Peyer's patch (tissue), 4 donors: ENCODE measurements at regions not wholly inside any gene's neighbourhood (a gene's known extent, or its start where the extent isn't known, plus 50 kb on each side); places are given as distances from the start of the nearest gene placed in this dataset.

Source experiments
- DNase-seq, 3 donors: peaks; one replicate each; pipeline ENCODE4 v3.0.0-alpha.2; 2017 to 2019
- H3K27ac ChIP-seq, 4 donors: fragments of 200-600 bp; sonication (generic); one replicate each; pipeline ENCODE4 v1.5.1; 2016 to 2019
- H3K27me3 ChIP-seq, 2 donors: fragments of 200-600 bp; sonication (generic); one replicate each; pipeline ENCODE4 v1.5.1; 2019
- H3K36me3 ChIP-seq, 3 donors: fragments of 200-600 bp; sonication (generic); one replicate each; pipeline ENCODE4 v1.5.1; 2016 to 2019
- H3K4me1 ChIP-seq, 4 donors: fragments of 200-600 bp; sonication (generic); one replicate each; pipeline ENCODE4 v1.5.1; 2016 to 2019
- H3K4me3 ChIP-seq, 4 donors: fragments of 200-600 bp; sonication (generic); 1 replicate in 3 of 4; 2 replicates in 1 of 4; pipeline ENCODE4 v1.5.1; 2016 to 2019; ENCODE audit warnings: mild to moderate bottlenecking in 1 of 4
- H3K9me3 ChIP-seq, 4 donors: fragments of 200-600 bp; sonication (generic); one replicate each; pipeline ENCODE4 v1.5.1; 2016 to 2019; ENCODE audit warnings: mild to moderate bottlenecking in 1 of 4
- POLR2A ChIP-seq, 2 donors: fragments of 450-650 bp; IDR thresholded peaks; one replicate each; pipeline ENCODE4 v1.5.1; 2017; ENCODE audit warnings: antibody characterized with exemption in 2 of 2, mild to moderate bottlenecking in 2 of 2, moderate library complexity in 2 of 2
- TF ChIP-seq, protein P1 (sequence below), 6 experiments: fragments of 450-650 bp in 4 of 6; fragments of 200-600 bp in 2 of 6; sonication (generic) in 1 of 6; IDR thresholded peaks; one replicate each; pipeline ENCODE4 v1.5.1; 2017 to 2019; ENCODE audit warnings: antibody characterized with exemption in 6 of 6, mild to moderate bottlenecking in 3 of 6, moderate library complexity in 1 of 6

DNA sequence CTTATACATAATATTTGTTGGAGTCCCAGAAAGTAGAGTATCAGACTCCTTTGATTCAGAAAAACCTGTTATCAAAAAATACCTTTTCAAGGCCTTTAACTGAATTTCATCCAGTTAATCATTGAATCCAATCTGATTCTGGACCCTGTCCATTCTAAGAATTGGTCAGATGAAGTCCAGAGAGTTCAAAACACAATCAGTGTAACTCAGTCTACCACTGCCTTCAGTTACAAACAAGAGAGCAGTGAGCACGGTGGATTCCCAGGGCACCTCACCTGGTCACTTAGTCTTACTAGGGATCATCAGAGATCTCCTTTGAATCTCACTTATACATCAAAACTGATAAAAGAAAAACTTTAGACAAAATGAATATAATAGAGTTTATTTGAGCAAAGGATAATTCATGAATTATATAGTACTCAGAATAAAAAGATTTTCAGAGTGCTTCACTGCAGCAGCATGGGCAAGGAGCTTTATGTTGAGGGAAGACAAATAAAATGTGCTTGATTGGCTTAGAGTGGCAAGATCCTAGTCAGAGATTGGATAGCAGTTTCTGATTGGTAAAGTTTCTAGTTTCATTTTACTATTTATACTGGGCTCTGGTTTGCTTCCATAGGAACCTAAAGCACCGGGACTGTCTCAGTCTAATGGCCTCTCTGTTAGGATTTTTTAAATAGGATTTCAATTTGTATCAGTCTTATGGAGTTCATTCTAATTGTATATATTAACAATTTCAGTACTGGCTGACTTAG lies 474.9 kb upstream of the GOLIM4 start:
- no peak for DNase-seq
- Histone ChIP-seq H3K4me3 (no peak overlapping the region), H3K9me3 (no peaks in the 10 kb centered on the region), H3K27ac (no peak overlapping the region), H3K27me3 (no peaks in the 10 kb centered on the region), H3K4me1 (no peaks in the 10 kb centered on the region), H3K36me3 (no peaks in the 10 kb centered on the region)
- TF ChIP-seq POLR2A (IDR thresholded peaks at IDR 0.05), result no peak
- TF ChIP-seq, protein P1, sequence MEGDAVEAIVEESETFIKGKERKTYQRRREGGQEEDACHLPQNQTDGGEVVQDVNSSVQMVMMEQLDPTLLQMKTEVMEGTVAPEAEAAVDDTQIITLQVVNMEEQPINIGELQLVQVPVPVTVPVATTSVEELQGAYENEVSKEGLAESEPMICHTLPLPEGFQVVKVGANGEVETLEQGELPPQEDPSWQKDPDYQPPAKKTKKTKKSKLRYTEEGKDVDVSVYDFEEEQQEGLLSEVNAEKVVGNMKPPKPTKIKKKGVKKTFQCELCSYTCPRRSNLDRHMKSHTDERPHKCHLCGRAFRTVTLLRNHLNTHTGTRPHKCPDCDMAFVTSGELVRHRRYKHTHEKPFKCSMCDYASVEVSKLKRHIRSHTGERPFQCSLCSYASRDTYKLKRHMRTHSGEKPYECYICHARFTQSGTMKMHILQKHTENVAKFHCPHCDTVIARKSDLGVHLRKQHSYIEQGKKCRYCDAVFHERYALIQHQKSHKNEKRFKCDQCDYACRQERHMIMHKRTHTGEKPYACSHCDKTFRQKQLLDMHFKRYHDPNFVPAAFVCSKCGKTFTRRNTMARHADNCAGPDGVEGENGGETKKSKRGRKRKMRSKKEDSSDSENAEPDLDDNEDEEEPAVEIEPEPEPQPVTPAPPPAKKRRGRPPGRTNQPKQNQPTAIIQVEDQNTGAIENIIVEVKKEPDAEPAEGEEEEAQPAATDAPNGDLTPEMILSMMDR (IDR thresholded peaks at IDR 0.05), result no peak

DNA sequence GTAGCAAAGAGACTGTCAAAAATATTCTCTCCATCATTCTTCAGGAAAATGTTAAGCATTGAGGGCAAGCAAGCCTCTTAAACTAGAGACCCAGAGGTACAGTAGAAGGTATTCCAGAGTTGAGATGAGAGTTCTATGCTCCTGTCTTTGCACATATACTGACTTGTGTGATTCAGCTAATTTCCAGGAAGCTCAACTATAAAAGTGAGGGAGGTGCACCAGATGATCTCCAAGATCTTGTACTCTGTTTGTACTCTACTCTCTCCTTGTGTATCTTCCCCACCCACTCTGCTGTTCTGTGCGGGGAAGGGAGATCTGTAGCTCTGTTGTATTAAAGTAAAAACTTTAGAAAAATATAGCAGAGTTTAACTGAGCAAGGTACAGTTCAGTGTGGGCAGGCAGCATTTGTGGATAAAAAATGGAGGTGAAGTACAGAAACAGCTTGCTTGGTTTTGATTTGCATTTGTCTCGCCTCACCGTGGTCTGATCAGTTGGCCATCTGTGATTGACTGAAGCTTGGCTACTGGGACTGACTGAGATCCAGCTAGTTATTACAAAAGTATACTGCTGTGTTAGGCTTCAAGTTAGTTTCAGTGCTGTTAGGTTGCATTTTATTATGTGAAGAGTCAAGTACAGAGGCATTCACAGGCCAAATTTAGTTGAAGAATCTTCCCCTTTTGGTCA lies 463.1 kb upstream of the GOLIM4 start:
- Histone ChIP-seq H3K9me3 (no peaks in the 10 kb centered on the region), H3K27me3 (no peaks in the 10 kb centered on the region), H3K4me3 (no peak overlapping the region), H3K27ac (no peak overlapping the region), H3K4me1 (no peaks in the 10 kb centered on the region), H3K36me3 (no peaks in the 10 kb centered on the region)
- DNase-seq, result no peak
- TF ChIP-seq, protein P1 (IDR thresholded peaks at IDR 0.05), result no peak
- TF ChIP-seq POLR2A (IDR thresholded peaks at IDR 0.05), result no peak

DNA sequence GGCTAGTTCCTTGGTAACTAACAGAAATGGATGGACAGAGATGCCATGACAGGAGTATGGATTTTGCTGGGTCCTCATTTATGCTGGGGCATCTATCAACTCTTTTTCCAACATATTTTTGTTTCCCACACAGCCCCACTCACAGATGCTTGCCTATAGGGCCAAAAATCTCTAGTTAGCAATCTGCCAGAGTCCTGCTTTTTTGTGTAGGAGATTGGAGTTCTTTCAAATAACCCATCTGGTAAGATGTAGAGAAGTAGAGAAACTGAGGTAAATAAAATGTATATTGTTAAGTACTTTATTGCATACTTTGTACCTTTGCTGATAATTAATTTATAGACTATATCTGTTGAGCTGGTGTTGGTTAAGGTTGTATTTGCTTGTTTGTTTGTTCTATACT lies 456.5 kb upstream of the GOLIM4 start:
- Histone ChIP-seq H3K4me1 (no peaks in the 10 kb centered on the region), H3K36me3 (no peaks in the 10 kb centered on the region), H3K4me3 (no peak overlapping the region), H3K27me3 (no peaks in the 10 kb centered on the region), H3K9me3 (no peaks in the 10 kb centered on the region), H3K27ac (no peak overlapping the region)
- no peak for DNase-seq
- TF ChIP-seq, protein P1 (IDR thresholded peaks at IDR 0.05), result no peak
- TF ChIP-seq POLR2A (IDR thresholded peaks at IDR 0.05), result no peak

DNA sequence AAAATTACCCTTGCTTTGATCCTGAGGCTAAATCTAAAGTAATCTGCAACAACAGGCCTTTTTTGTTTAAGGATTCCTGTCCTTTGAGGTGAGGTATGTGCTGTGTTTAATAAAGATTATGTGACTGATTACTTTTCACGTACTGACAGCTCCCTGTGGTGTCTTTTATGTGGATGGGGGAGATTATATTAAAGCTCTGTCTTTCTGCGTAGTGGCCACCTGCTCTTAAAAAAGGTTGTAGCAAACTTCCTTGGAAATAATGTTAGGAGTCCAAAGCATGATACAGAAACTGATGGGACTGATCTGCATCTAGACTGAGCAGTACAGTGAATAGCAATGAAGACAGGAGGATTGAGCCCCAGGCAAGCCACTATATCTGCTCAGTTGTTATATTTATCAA lies 453.0 kb upstream of the GOLIM4 start:
- Histone ChIP-seq H3K27me3 (no peaks in the 10 kb centered on the region), H3K4me1 (no peaks in the 10 kb centered on the region), H3K36me3 (no peaks in the 10 kb centered on the region), H3K4me3 (no peak overlapping the region), H3K9me3 (no peaks in the 10 kb centered on the region), H3K27ac (no peak overlapping the region)
- DNase-seq, result no peak
- TF ChIP-seq POLR2A (IDR thresholded peaks at IDR 0.05), result no peak
- TF ChIP-seq, protein P1 (IDR thresholded peaks at IDR 0.05), result no peak

DNA sequence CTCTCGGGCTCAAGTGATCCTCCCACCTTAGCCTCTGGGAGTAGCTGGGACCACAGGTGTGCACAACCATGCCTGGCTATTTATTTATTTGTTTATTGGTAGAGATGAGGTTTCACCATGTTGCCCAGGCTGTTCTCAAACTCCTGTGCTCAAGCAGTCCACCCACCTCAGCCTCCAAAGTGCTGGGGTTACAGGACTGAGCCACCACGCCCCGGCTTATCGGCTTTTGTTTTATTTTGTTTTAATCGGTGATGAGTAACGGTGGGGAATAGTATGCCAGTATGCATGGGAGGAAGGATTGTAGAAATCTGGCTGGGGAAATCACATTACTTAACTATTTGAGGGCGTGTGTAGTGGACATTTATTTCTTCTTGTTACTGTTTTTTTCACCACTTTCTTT lies 451.0 kb upstream of the GOLIM4 start:
- Histone ChIP-seq H3K27ac (no peak overlapping the region), H3K36me3 (no peaks in the 10 kb centered on the region), H3K4me1 (no peaks in the 10 kb centered on the region), H3K9me3 (no peaks in the 10 kb centered on the region), H3K4me3 (no peak overlapping the region), H3K27me3 (no peaks in the 10 kb centered on the region)
- TF ChIP-seq, protein P1 (IDR thresholded peaks at IDR 0.05), result no peak
- TF ChIP-seq POLR2A (IDR thresholded peaks at IDR 0.05), result no peak
- no peak for DNase-seq
